ENCODE measurements at regions not wholly inside any gene's neighbourhood (a gene's known extent, or its start where the extent isn't known, plus 50 kb on each side); places are given as distances from the start of the nearest gene placed in this dataset.
A peak's percentile ranks its signal among the peaks of the same experiment; 100 is the strongest.

DNA sequence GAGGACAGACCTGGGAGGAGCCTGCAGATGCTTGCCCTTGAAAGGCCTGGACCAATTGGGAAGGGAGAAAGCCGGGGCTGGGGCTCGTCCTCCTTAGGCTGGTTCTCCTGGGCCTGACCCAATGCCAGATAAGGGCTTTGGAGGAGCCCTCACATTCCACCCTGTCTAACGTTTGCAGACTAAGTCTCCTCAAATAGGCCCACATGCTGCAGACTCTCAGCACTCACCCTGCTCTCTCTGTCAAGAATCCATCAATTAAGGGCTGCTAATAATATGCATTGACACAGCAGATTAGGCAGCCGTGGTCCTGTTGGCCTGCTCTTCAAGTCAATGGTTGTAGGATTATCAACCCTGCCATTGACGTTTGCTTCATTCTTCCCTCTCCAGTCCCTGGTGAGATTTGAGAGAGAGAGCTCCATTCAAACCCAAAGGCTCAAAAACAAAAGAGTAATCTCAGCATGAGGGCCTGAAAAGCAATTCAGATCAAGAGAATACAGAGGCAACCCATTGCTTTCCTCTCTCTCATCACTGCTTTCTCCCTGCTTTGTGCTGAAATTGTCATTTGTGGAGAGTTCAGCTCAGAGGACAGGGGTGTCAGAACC, 167.6 kb downstream of the INSIG2 start:
- peaks cover 4% of the 10 kb centered on the region for H3K4me1 ChIP-seq (ENCODE audit: control insufficient read depth, low read depth, low read length)
- peak; percentile 62 for DNase-seq
- no peak overlapping the region for H2AK5ac ChIP-seq (ENCODE audit: low read length)
- no peak overlapping the region for H4K5ac ChIP-seq (ENCODE audit: low read length)
- H3K4ac ChIP-seq (ENCODE audit: low read depth, low read length): no peak overlapping the region
- no peak overlapping the region for H3K4me2 ChIP-seq (ENCODE audit: low read length)
- H2BK5ac ChIP-seq (ENCODE audit: low read length): no peak overlapping the region
- H3K18ac ChIP-seq (ENCODE audit: low read length): no peak overlapping the region
- H3K23ac ChIP-seq (ENCODE audit: low read length): no peak overlapping the region
- H3K56ac ChIP-seq (ENCODE audit: low read length): no peak overlapping the region
- H3K4me3 ChIP-seq (ENCODE audit: low read length): no peak overlapping the region
- no peaks in the 10 kb centered on the region for H3K27me3 ChIP-seq (ENCODE audit: insufficient read depth, low read length, poor library complexity)
- WGBS (ENCODE audit: extremely low coverage, insufficient coverage, low lambda C conversion rate): no CpG with 5 or more reads among the region's 5 CpGs
- H3K27ac ChIP-seq (ENCODE audit: low read depth, low read length): peak overlapping the region; percentile 1
- no peak overlapping the region for H3K9ac ChIP-seq (ENCODE audit: low read length)
- H3K36me3 ChIP-seq (ENCODE audit: control insufficient read depth, insufficient read depth, low read length): no peaks in the 10 kb centered on the region
- no peaks in the 10 kb centered on the region for H3K79me2 ChIP-seq (ENCODE audit: control insufficient read depth, insufficient read depth, low read length)
- H4K8ac ChIP-seq (ENCODE audit: low read depth, low read length): no peak overlapping the region
- H3K79me1 ChIP-seq (ENCODE audit: low read length): no peaks in the 10 kb centered on the region
- no peak overlapping the region for H2BK15ac ChIP-seq (replicated peaks; ENCODE audit: low read depth)
- no peak overlapping the region for H2BK120ac ChIP-seq (ENCODE audit: low read depth, low read length)

DNA sequence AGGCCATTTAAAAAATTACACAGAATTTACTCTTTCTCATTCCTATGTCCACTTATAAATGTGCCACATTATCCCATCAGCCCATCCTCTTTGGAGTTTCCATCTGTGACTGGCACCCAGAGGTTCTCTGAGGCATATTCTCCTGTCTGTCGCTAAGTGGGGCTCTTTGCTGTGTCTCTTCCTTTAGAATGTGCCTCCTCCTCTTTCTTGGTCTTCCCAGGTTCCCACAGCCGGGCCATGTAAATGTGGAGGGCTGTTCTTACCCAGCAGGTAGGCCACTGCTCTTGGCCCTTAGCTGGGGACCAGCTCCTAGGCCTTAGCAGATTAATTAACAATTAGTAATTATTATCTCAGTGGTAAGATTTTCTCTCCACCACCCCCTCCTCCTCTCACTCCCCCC, 167.0 kb downstream of the INSIG2 start:
- no peak overlapping the region for H2BK120ac ChIP-seq (ENCODE audit: low read depth, low read length)
- H4K8ac ChIP-seq (ENCODE audit: low read depth, low read length): no peak overlapping the region
- H3K4ac ChIP-seq (ENCODE audit: low read depth, low read length): no peak overlapping the region
- no peaks in the 10 kb centered on the region for H3K79me2 ChIP-seq (ENCODE audit: control insufficient read depth, insufficient read depth, low read length)
- H4K5ac ChIP-seq (ENCODE audit: low read length): no peak overlapping the region
- H3K27me3 ChIP-seq (ENCODE audit: insufficient read depth, low read length, poor library complexity): no peaks in the 10 kb centered on the region
- H3K79me1 ChIP-seq (ENCODE audit: low read length): no peaks in the 10 kb centered on the region
- H2BK15ac ChIP-seq (replicated peaks; ENCODE audit: low read depth): no peak overlapping the region
- no peak overlapping the region for H3K27ac ChIP-seq (ENCODE audit: low read depth, low read length)
- no peak overlapping the region for H2BK5ac ChIP-seq (ENCODE audit: low read length)
- H3K23ac ChIP-seq (ENCODE audit: low read length): no peak overlapping the region
- no CpG with 5 or more reads among the region's 2 CpGs for WGBS (ENCODE audit: extremely low coverage, insufficient coverage, low lambda C conversion rate)
- peak; percentile 63 for DNase-seq
- H3K4me2 ChIP-seq (ENCODE audit: low read length): no peak overlapping the region
- H3K9ac ChIP-seq (ENCODE audit: low read length): no peak overlapping the region
- H3K18ac ChIP-seq (ENCODE audit: low read length): peak overlapping the region; percentile 32
- H3K4me1 ChIP-seq (ENCODE audit: control insufficient read depth, low read depth, low read length): peaks cover 4% of the 10 kb centered on the region
- no peak overlapping the region for H3K56ac ChIP-seq (ENCODE audit: low read length)
- H3K4me3 ChIP-seq (ENCODE audit: low read length): no peak overlapping the region
- no peaks in the 10 kb centered on the region for H3K36me3 ChIP-seq (ENCODE audit: control insufficient read depth, insufficient read depth, low read length)
- no peak overlapping the region for H2AK5ac ChIP-seq (ENCODE audit: low read length)

DNA sequence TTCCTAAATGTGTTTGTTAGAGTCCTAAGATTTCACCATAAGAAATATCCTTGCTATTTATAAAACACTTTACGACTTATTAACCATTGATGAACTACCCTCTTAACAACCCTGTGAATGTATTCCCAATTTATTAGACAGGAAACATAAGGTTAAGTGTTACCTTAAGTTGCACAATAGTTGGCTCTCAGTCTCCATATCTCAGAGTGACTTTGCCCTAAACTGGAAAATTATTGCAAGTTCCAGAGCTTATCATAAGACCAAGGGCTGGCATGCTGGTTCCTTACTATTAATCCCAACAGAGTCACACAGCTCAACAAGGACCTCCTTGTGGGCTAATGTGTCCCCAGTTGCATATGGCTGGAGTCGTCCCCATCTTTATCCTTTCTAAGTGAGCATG, 165.8 kb downstream of the INSIG2 start:
- Histone ChIP-seq H3K23ac (ENCODE audit: low read length) (no peak overlapping the region), H3K4me2 (ENCODE audit: low read length) (no peak overlapping the region), H2BK120ac (ENCODE audit: low read depth, low read length) (no peak overlapping the region), H2BK5ac (ENCODE audit: low read length) (no peak overlapping the region), H3K18ac (ENCODE audit: low read length) (no peak overlapping the region), H3K4ac (ENCODE audit: low read depth, low read length) (no peak overlapping the region), H3K79me2 (ENCODE audit: control insufficient read depth, insufficient read depth, low read length) (no peaks in the 10 kb centered on the region), H4K5ac (ENCODE audit: low read length) (no peak overlapping the region), H4K8ac (ENCODE audit: low read depth, low read length) (no peak overlapping the region), H3K27ac (ENCODE audit: low read depth, low read length) (no peak overlapping the region), H3K27me3 (ENCODE audit: insufficient read depth, low read length, poor library complexity) (no peaks in the 10 kb centered on the region), H3K79me1 (ENCODE audit: low read length) (no peaks in the 10 kb centered on the region), H2BK15ac (replicated peaks; ENCODE audit: low read depth) (no peak overlapping the region), H3K56ac (ENCODE audit: low read length) (no peak overlapping the region), H3K9ac (ENCODE audit: low read length) (no peak overlapping the region), H3K36me3 (ENCODE audit: control insufficient read depth, insufficient read depth, low read length) (no peaks in the 10 kb centered on the region), H3K4me3 (ENCODE audit: low read length) (no peak overlapping the region), H2AK5ac (ENCODE audit: low read length) (no peak overlapping the region), H3K4me1 (ENCODE audit: control insufficient read depth, low read depth, low read length) (peaks cover 8% of the 10 kb centered on the region)
- no peak for DNase-seq
- WGBS (ENCODE audit: extremely low coverage, insufficient coverage, low lambda C conversion rate): no CpG with 5 or more reads among the region's 2 CpGs

DNA sequence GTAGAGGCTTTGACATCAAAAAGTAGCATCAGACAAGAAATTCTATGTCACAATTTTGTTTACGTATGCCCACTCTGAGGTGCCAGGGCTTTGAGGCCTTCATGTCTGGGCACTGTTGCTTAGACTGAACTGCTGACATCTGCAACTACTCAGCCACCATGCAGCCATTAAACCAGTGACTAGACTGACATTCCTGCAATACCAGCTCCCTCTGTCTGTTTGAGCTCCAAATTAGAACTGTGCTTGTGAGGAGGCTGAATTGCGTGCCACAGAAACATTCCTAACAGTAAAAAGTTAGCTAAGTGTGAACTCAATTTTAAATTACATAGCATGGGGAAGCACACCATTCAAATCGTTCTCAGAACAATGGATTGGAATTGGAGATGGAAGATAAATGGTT, 163.2 kb downstream of the INSIG2 start:
- Histone ChIP-seq H2AK5ac (ENCODE audit: low read length) (no peak overlapping the region), H2BK15ac (replicated peaks; ENCODE audit: low read depth) (no peak overlapping the region), H2BK120ac (ENCODE audit: low read depth, low read length) (no peak overlapping the region), H3K27ac (ENCODE audit: low read depth, low read length) (no peak overlapping the region), H2BK5ac (ENCODE audit: low read length) (no peak overlapping the region), H3K27me3 (ENCODE audit: insufficient read depth, low read length, poor library complexity) (no peaks in the 10 kb centered on the region), H4K5ac (ENCODE audit: low read length) (no peak overlapping the region), H3K4me1 (ENCODE audit: control insufficient read depth, low read depth, low read length) (peaks cover 8% of the 10 kb centered on the region), H3K36me3 (ENCODE audit: control insufficient read depth, insufficient read depth, low read length) (no peaks in the 10 kb centered on the region), H3K4me3 (ENCODE audit: low read length) (no peak overlapping the region), H4K8ac (ENCODE audit: low read depth, low read length) (no peak overlapping the region), H3K18ac (ENCODE audit: low read length) (no peak overlapping the region), H3K79me1 (ENCODE audit: low read length) (no peaks in the 10 kb centered on the region), H3K56ac (ENCODE audit: low read length) (no peak overlapping the region), H3K9ac (ENCODE audit: low read length) (no peak overlapping the region), H3K23ac (ENCODE audit: low read length) (no peak overlapping the region), H3K4ac (ENCODE audit: low read depth, low read length) (no peak overlapping the region), H3K79me2 (ENCODE audit: control insufficient read depth, insufficient read depth, low read length) (no peaks in the 10 kb centered on the region), H3K4me2 (ENCODE audit: low read length) (no peak overlapping the region)
- peak; percentile 79 for DNase-seq
- WGBS (ENCODE audit: extremely low coverage, insufficient coverage, low lambda C conversion rate): no CpG with 5 or more reads among the region's 3 CpGs

DNA sequence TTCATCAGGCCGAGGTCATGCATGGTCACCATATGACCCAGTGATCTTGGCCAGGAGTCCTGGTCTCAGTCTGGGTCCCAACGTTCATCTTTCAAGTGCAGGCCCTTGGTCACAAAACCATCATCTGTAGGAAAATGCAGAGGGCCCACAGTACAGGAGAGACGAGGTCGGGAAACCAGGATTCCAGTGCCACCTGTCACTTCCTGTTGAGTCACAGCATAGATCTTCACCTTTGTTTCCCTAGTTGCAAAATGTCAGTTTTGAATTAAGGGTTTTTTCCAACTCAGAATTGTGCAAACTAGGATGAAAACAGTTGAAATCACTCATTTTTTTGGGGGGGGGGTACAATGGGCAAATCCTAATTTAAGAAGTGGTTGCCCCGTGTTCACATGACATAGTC, 162.2 kb downstream of the INSIG2 start:
- Histone ChIP-seq H3K4me2 (ENCODE audit: low read length) (no peak overlapping the region), H2BK120ac (ENCODE audit: low read depth, low read length) (no peak overlapping the region), H3K27me3 (ENCODE audit: insufficient read depth, low read length, poor library complexity) (no peaks in the 10 kb centered on the region), H3K56ac (ENCODE audit: low read length) (no peak overlapping the region), H4K8ac (ENCODE audit: low read depth, low read length) (no peak overlapping the region), H3K4me3 (ENCODE audit: low read length) (no peak overlapping the region), H2AK5ac (ENCODE audit: low read length) (no peak overlapping the region), H3K4ac (ENCODE audit: low read depth, low read length) (no peak overlapping the region), H3K18ac (ENCODE audit: low read length) (no peak overlapping the region), H3K79me1 (ENCODE audit: low read length) (no peaks in the 10 kb centered on the region), H4K5ac (ENCODE audit: low read length) (no peak overlapping the region), H3K79me2 (ENCODE audit: control insufficient read depth, insufficient read depth, low read length) (no peaks in the 10 kb centered on the region), H2BK15ac (replicated peaks; ENCODE audit: low read depth) (no peak overlapping the region), H3K23ac (ENCODE audit: low read length) (no peak overlapping the region), H3K27ac (ENCODE audit: low read depth, low read length) (no peak overlapping the region), H3K9ac (ENCODE audit: low read length) (no peak overlapping the region), H3K4me1 (ENCODE audit: control insufficient read depth, low read depth, low read length) (peaks cover 6% of the 10 kb centered on the region), H3K36me3 (ENCODE audit: control insufficient read depth, insufficient read depth, low read length) (no peaks in the 10 kb centered on the region), H2BK5ac (ENCODE audit: low read length) (no peak overlapping the region)
- peak; percentile 44 for DNase-seq
- no CpG with 5 or more reads among the region's 5 CpGs for WGBS (ENCODE audit: extremely low coverage, insufficient coverage, low lambda C conversion rate)

DNA sequence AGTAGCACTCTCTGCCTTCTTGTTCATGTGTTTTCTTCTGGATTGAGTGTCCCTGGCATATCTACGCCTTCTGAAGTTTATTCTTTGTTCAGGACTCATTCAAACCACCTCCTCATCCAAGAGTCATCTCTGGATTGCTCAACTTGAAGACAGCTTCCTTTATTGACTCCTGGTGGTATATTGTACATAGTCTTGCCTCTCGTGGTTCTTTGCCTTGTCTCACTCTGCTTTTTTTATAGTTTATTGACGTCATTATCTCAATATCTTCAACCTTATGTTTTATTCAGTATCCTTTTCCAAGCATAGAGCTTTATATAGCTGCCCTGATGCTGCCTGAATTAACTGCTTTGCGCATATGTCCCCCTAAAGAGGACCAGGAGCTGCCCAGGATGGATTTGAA, 161.7 kb downstream of the INSIG2 start:
- Histone ChIP-seq H3K4me3 (ENCODE audit: low read length) (no peak overlapping the region), H4K5ac (ENCODE audit: low read length) (no peak overlapping the region), H3K4me2 (ENCODE audit: low read length) (no peak overlapping the region), H2BK120ac (ENCODE audit: low read depth, low read length) (no peak overlapping the region), H3K79me2 (ENCODE audit: control insufficient read depth, insufficient read depth, low read length) (no peaks in the 10 kb centered on the region), H3K27me3 (ENCODE audit: insufficient read depth, low read length, poor library complexity) (no peaks in the 10 kb centered on the region), H3K9ac (ENCODE audit: low read length) (no peak overlapping the region), H3K79me1 (ENCODE audit: low read length) (no peaks in the 10 kb centered on the region), H2BK15ac (replicated peaks; ENCODE audit: low read depth) (no peak overlapping the region), H3K4ac (ENCODE audit: low read depth, low read length) (no peak overlapping the region), H3K27ac (ENCODE audit: low read depth, low read length) (no peak overlapping the region), H3K4me1 (ENCODE audit: control insufficient read depth, low read depth, low read length) (peaks cover 4% of the 10 kb centered on the region), H3K36me3 (ENCODE audit: control insufficient read depth, insufficient read depth, low read length) (no peaks in the 10 kb centered on the region), H3K23ac (ENCODE audit: low read length) (no peak overlapping the region), H4K8ac (ENCODE audit: low read depth, low read length) (no peak overlapping the region), H2BK5ac (ENCODE audit: low read length) (no peak overlapping the region), H3K56ac (ENCODE audit: low read length) (no peak overlapping the region), H2AK5ac (ENCODE audit: low read length) (no peak overlapping the region), H3K18ac (ENCODE audit: low read length) (no peak overlapping the region)
- no peak for DNase-seq
- WGBS (ENCODE audit: extremely low coverage, insufficient coverage, low lambda C conversion rate): no CpG with 5 or more reads among the region's 4 CpGs
